ENCODE measurements at regions not wholly inside any gene's neighbourhood (a gene's known extent, or its start where the extent isn't known, plus 50 kb on each side); places are given as distances from the start of the nearest gene placed in this dataset.
"Not testable (repeated sequence)": the region's sequence is repeated elsewhere in the genome, so short reads cannot be mapped to it uniquely, and the experiment has no call there.

GRCh38 chr3:95215437-95215957 lies 1152.6 kb downstream of the NSUN3 start:
- no peak for DNase-seq (ENCODE audit: low spot score)
- Mint-ChIP-seq H3K27ac (no peak overlapping the region), H3K36me3 (ENCODE audit: low read depth) (no peaks in the 10 kb centered on the region), H3K9me3 (peaks cover 7% of the 10 kb centered on the region), H3K4me1 (ENCODE audit: low read depth) (no peaks in the 10 kb centered on the region), H3K27me3 (ENCODE audit: insufficient read depth) (no peaks in the 10 kb centered on the region), H3K4me3 (no peak overlapping the region)
- intact Hi-C loops (cut with micrococcal nuclease) = no loop called here

- H3K27me3 Mint-ChIP-seq (ENCODE audit: insufficient read depth) = no peaks in the 10 kb centered on the region
- H3K4me1 Mint-ChIP-seq (ENCODE audit: low read depth) = no peaks in the 10 kb centered on the region
- intact Hi-C loops (cut with micrococcal nuclease) = no loop called here
- no peak overlapping the region for H3K4me3 Mint-ChIP-seq
- H3K36me3 Mint-ChIP-seq (ENCODE audit: low read depth) = no peaks in the 10 kb centered on the region
- H3K27ac Mint-ChIP-seq = no peak overlapping the region
- DNase-seq (ENCODE audit: low spot score) = no peak
- peaks cover 11% of the 10 kb centered on the region for H3K9me3 Mint-ChIP-seq
Measured at GRCh38 chr3:95217661-95218060, 1154.8 kb downstream of the NSUN3 start.

- Mint-ChIP-seq H3K27ac (no peak overlapping the region), H3K4me3 (no peak overlapping the region), H3K9me3 (peaks cover 10% of the 10 kb centered on the region), H3K36me3 (ENCODE audit: low read depth) (no peaks in the 10 kb centered on the region), H3K27me3 (ENCODE audit: insufficient read depth) (no peaks in the 10 kb centered on the region), H3K4me1 (ENCODE audit: low read depth) (no peaks in the 10 kb centered on the region)
- intact Hi-C loops (cut with micrococcal nuclease) = no loop called here
- DNase-seq (ENCODE audit: low spot score) = no peak
Measured at GRCh38 chr3:95218484-95218883, 1155.6 kb downstream of the NSUN3 start.

GRCh38 chr3:95226437-95226836 lies 1163.6 kb downstream of the NSUN3 start:
- Mint-ChIP-seq H3K4me1 (ENCODE audit: low read depth) (no peaks in the 10 kb centered on the region), H3K27ac (no peak overlapping the region), H3K36me3 (ENCODE audit: low read depth) (no peaks in the 10 kb centered on the region), H3K9me3 (peaks cover 21% of the 10 kb centered on the region), H3K27me3 (ENCODE audit: insufficient read depth) (no peaks in the 10 kb centered on the region), H3K4me3 (no peak overlapping the region)
- intact Hi-C loops (cut with micrococcal nuclease) = no loop called here
- DNase-seq (ENCODE audit: low spot score) = no peak

- no peak overlapping the region for H3K4me3 Mint-ChIP-seq
- intact Hi-C loops (cut with micrococcal nuclease) = no loop called here
- no peak overlapping the region for H3K27ac Mint-ChIP-seq
- H3K4me1 Mint-ChIP-seq (ENCODE audit: low read depth) = no peaks in the 10 kb centered on the region
- H3K27me3 Mint-ChIP-seq (ENCODE audit: insufficient read depth) = no peaks in the 10 kb centered on the region
- H3K36me3 Mint-ChIP-seq (ENCODE audit: low read depth) = no peaks in the 10 kb centered on the region
- peaks cover 16% of the 10 kb centered on the region for H3K9me3 Mint-ChIP-seq
- no peak for DNase-seq (ENCODE audit: low spot score)
Measured at GRCh38 chr3:95227092-95227491, 1164.2 kb downstream of the NSUN3 start.

GRCh38 chr3:95228416-95228815 lies 1165.6 kb downstream of the NSUN3 start:
- Mint-ChIP-seq H3K4me3 (no peak overlapping the region), H3K36me3 (ENCODE audit: low read depth) (no peaks in the 10 kb centered on the region), H3K4me1 (ENCODE audit: low read depth) (no peaks in the 10 kb centered on the region), H3K9me3 (peaks cover 16% of the 10 kb centered on the region), H3K27me3 (ENCODE audit: insufficient read depth) (no peaks in the 10 kb centered on the region), H3K27ac (no peak overlapping the region)
- intact Hi-C loops (cut with micrococcal nuclease) = no loop called here
- no peak for DNase-seq (ENCODE audit: low spot score)

GRCh38 chr3:95235916-95236315 lies 1173.1 kb downstream of the NSUN3 start:
- H3K4me1 Mint-ChIP-seq (ENCODE audit: low read depth) = no peaks in the 10 kb centered on the region
- intact Hi-C loops (cut with micrococcal nuclease) = no loop called here
- no peak overlapping the region for H3K4me3 Mint-ChIP-seq
- H3K9me3 Mint-ChIP-seq = peaks cover 5% of the 10 kb centered on the region
- no peak for DNase-seq (ENCODE audit: low spot score)
- H3K27ac Mint-ChIP-seq = no peak overlapping the region
- no peaks in the 10 kb centered on the region for H3K36me3 Mint-ChIP-seq (ENCODE audit: low read depth)
- no peaks in the 10 kb centered on the region for H3K27me3 Mint-ChIP-seq (ENCODE audit: insufficient read depth)

- no peaks in the 10 kb centered on the region for H3K4me1 Mint-ChIP-seq (ENCODE audit: low read depth)
- no peak overlapping the region for H3K4me3 Mint-ChIP-seq
- no peak for DNase-seq (ENCODE audit: low spot score)
- no peaks in the 10 kb centered on the region for H3K27me3 Mint-ChIP-seq (ENCODE audit: insufficient read depth)
- intact Hi-C loops (cut with micrococcal nuclease) = no loop called here
- H3K27ac Mint-ChIP-seq = no peak overlapping the region
- H3K36me3 Mint-ChIP-seq (ENCODE audit: low read depth) = no peaks in the 10 kb centered on the region
- peaks cover 9% of the 10 kb centered on the region for H3K9me3 Mint-ChIP-seq
Measured at GRCh38 chr3:95237783-95238182, 1174.9 kb downstream of the NSUN3 start.

GRCh38 chr3:95240395-95240794 lies 1177.5 kb downstream of the NSUN3 start:
- Mint-ChIP-seq H3K27ac (no peak overlapping the region), H3K27me3 (ENCODE audit: insufficient read depth) (no peaks in the 10 kb centered on the region), H3K9me3 (peaks cover 9% of the 10 kb centered on the region), H3K4me1 (ENCODE audit: low read depth) (no peaks in the 10 kb centered on the region), H3K36me3 (ENCODE audit: low read depth) (no peaks in the 10 kb centered on the region), H3K4me3 (no peak overlapping the region)
- no peak for DNase-seq (ENCODE audit: low spot score)
- intact Hi-C loops (cut with micrococcal nuclease) = no loop called here

GRCh38 chr3:95241256-95241655 lies 1178.4 kb downstream of the NSUN3 start:
- H3K4me1 Mint-ChIP-seq (ENCODE audit: low read depth); H3K27ac Mint-ChIP-seq; H3K27me3 Mint-ChIP-seq (ENCODE audit: insufficient read depth); H3K9me3 Mint-ChIP-seq; DNase-seq (ENCODE audit: low spot score); H3K36me3 Mint-ChIP-seq (ENCODE audit: low read depth); intact Hi-C loops (cut with micrococcal nuclease); H3K4me3 Mint-ChIP-seq: not testable (repeated sequence)

- intact Hi-C loops (cut with micrococcal nuclease) = no loop called here
- Mint-ChIP-seq H3K36me3 (ENCODE audit: low read depth) (no peaks in the 10 kb centered on the region), H3K9me3 (peaks cover 5% of the 10 kb centered on the region), H3K4me3 (no peak overlapping the region), H3K27ac (no peak overlapping the region), H3K27me3 (ENCODE audit: insufficient read depth) (no peaks in the 10 kb centered on the region), H3K4me1 (ENCODE audit: low read depth) (no peaks in the 10 kb centered on the region)
- no peak for DNase-seq (ENCODE audit: low spot score)
Measured at GRCh38 chr3:95246413-95246812, 1183.6 kb downstream of the NSUN3 start.

GRCh38 chr3:95254061-95254460 lies 1191.2 kb downstream of the NSUN3 start:
- Mint-ChIP-seq H3K27ac (no peak overlapping the region), H3K4me3 (no peak overlapping the region), H3K4me1 (ENCODE audit: low read depth) (no peaks in the 10 kb centered on the region), H3K9me3 (peaks cover 15% of the 10 kb centered on the region), H3K27me3 (ENCODE audit: insufficient read depth) (no peaks in the 10 kb centered on the region), H3K36me3 (ENCODE audit: low read depth) (no peaks in the 10 kb centered on the region)
- intact Hi-C loops (cut with micrococcal nuclease) = no loop called here
- DNase-seq (ENCODE audit: low spot score) = no peak

GRCh38 chr3:95254758-95255157 lies 1191.9 kb downstream of the NSUN3 start:
- DNase-seq (ENCODE audit: low spot score) = no peak
- H3K4me3 Mint-ChIP-seq = no peak overlapping the region
- no peaks in the 10 kb centered on the region for H3K36me3 Mint-ChIP-seq (ENCODE audit: low read depth)
- H3K4me1 Mint-ChIP-seq (ENCODE audit: low read depth) = no peaks in the 10 kb centered on the region
- intact Hi-C loops (cut with micrococcal nuclease) = no loop called here
- peaks cover 15% of the 10 kb centered on the region for H3K9me3 Mint-ChIP-seq
- no peak overlapping the region for H3K27ac Mint-ChIP-seq
- H3K27me3 Mint-ChIP-seq (ENCODE audit: insufficient read depth) = no peaks in the 10 kb centered on the region

GRCh38 chr3:95265129-95265528 lies 1202.3 kb downstream of the NSUN3 start:
- H3K9me3 Mint-ChIP-seq = peaks cover 14% of the 10 kb centered on the region

More at GRCh38 chr3:95265129-95265528, 1202.3 kb downstream of the NSUN3 start:
- no peaks in the 10 kb centered on the region for H3K4me1 Mint-ChIP-seq (ENCODE audit: low read depth)
- intact Hi-C loops (cut with micrococcal nuclease) = no loop called here
- H3K27me3 Mint-ChIP-seq (ENCODE audit: insufficient read depth) = no peaks in the 10 kb centered on the region
- H3K4me3 Mint-ChIP-seq = no peak overlapping the region
- H3K36me3 Mint-ChIP-seq (ENCODE audit: low read depth) = no peaks in the 10 kb centered on the region
- no peak overlapping the region for H3K27ac Mint-ChIP-seq
- no peak for DNase-seq (ENCODE audit: low spot score)

Measured in activated T-helper 1 cell treated with anti-CD3 and anti-CD28 coated beads, Interleukin-12 subunit alpha, Interleukin-12 subunit beta, Interleukin-2, Interleukin-4 antibody, amounts not matched to agents 30 ng/mL and 10 ng/mL and 1 ng/mL, durations not matched to agents 14 hours and 24 hours and 36 hours (primary cell).